GM23338 (cell line): ENCODE measurements at regions not wholly inside any gene's neighbourhood (a gene's known extent, or its start where the extent isn't known, plus 50 kb on each side); places are given as distances from the start of the nearest gene placed in this dataset.
"Not testable (repeated sequence)": the region's sequence is repeated elsewhere in the genome, so short reads cannot be mapped to it uniquely, and the experiment has no call there.

Experiments
- ATAC-seq: fragments of 200-7000 bp; cut with Tn5 transposase; 3 replicates; pipeline ENCODE4 v1.9.1; 2020
- DNase-seq: peaks from one replicate; pipeline ENCODE4 v3.0.0-alpha.2; 2015; ENCODE audit warnings: low spot score
- H2AFZ ChIP-seq: fragments of 200-600 bp; sonication (generic); 2 replicates; pipeline ENCODE4 v1.8.0; 2016; ENCODE audit warnings: antibody characterized with exemption, mild to moderate bottlenecking, moderate library complexity
- H3F3A ChIP-seq: fragments of 200-600 bp; sonication (generic); replicated peaks from 2 replicates; pipeline ENCODE4 v1.8.0; 2017; ENCODE audit warnings: antibody characterized with exemption, mixed run types, low read depth
- H3K27ac ChIP-seq: fragments of 200-600 bp; sonication (generic); 2 replicates; pipeline ENCODE4 v1.6.1; 2016; ENCODE audit warnings: low read depth
- H3K27me3 ChIP-seq: fragments of 200-600 bp; sonication (generic); 2 replicates; pipeline ENCODE4 v1.8.0; 2016; ENCODE audit warnings: mild to moderate bottlenecking, mixed run types, moderate library complexity; ENCODE audit not compliant: insufficient read depth
- H3K36me3 ChIP-seq: fragments of 200-600 bp; sonication (generic); 2 replicates; pipeline ENCODE4 v1.8.0; 2016; ENCODE audit warnings: mild to moderate bottlenecking; ENCODE audit not compliant: insufficient read depth
- H3K4me1 ChIP-seq: fragments of 200-600 bp; sonication (generic); 2 replicates; pipeline ENCODE4 v1.8.0; 2016; ENCODE audit warnings: mild to moderate bottlenecking, moderate library complexity; ENCODE audit not compliant: insufficient read depth
- H3K4me2 ChIP-seq: fragments of 200-600 bp; sonication (generic); 2 replicates; pipeline ENCODE4 v1.7.1; 2017; ENCODE audit warnings: mixed run types
- H3K4me3 ChIP-seq: fragments of 200-600 bp; sonication (generic); 2 replicates; pipeline ENCODE4 v1.6.1; 2016; ENCODE audit warnings: mixed run types
- H3K79me2 ChIP-seq: fragments of 200-600 bp; sonication (generic); replicated peaks from 2 replicates; pipeline ENCODE4 v1.8.0; 2017; ENCODE audit warnings: mild to moderate bottlenecking; ENCODE audit not compliant: insufficient read depth
- H3K9me2 ChIP-seq: fragments of 200-600 bp; sonication (generic); 2 replicates; pipeline ENCODE4 v1.8.0; 2017; ENCODE audit not compliant: insufficient read depth
- H4K20me1 ChIP-seq: fragments of 200-600 bp; sonication (generic); replicated peaks from 2 replicates; pipeline ENCODE4 v1.8.0; 2017; ENCODE audit warnings: mild to moderate bottlenecking; ENCODE audit not compliant: insufficient read depth
- H3K27ac Mint-ChIP-seq: 2 replicates; pipeline ENCODE4 v1.8.0; 2020; ENCODE audit warnings: inconsistent platforms, mild to moderate bottlenecking, moderate library complexity, mixed read lengths
- H3K27me3 Mint-ChIP-seq: 3 replicates; pipeline ENCODE4 v1.8.0; 2022; ENCODE audit warnings: low read depth, mild to moderate bottlenecking, moderate library complexity, mixed read lengths, inconsistent platforms; ENCODE audit not compliant: insufficient read depth, poor library complexity
- H3K36me3 Mint-ChIP-seq: 3 replicates; pipeline ENCODE4 v1.8.0; 2021; ENCODE audit warnings: low read depth, mild to moderate bottlenecking, inconsistent platforms, moderate library complexity, mixed read lengths
- H3K4me1 Mint-ChIP-seq: 3 replicates; pipeline ENCODE4 v1.8.0; 2020; ENCODE audit warnings: mild to moderate bottlenecking, inconsistent platforms, mixed read lengths
- H3K4me3 Mint-ChIP-seq: 3 replicates; pipeline ENCODE4 v1.8.0; 2021; ENCODE audit warnings: moderate library complexity, mild to moderate bottlenecking, inconsistent platforms, mixed read lengths
- H3K9me3 Mint-ChIP-seq: 3 replicates; pipeline ENCODE4 v1.8.0; 2020; ENCODE audit warnings: moderate library complexity, mild to moderate bottlenecking, inconsistent platforms, mixed read lengths

DNA sequence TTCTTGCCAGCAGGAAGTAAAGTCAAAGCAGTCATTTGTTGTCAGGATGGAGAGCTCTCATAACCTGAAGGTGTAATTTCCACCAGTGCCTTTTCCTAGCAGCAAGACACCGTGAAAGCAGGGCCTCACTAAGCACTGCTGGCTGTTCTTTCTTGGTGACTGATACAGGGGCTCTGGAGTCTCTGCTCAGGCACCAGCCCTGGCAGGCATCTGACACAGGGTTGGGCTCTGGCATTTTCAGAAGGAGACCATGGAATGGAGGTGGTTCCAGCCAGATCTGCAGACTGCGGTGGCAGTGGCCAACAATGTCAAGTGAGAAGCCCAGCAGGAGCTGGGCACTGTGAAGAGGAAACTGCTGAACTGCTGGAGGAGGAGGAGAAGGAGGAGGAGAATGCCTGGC lies 72.2 kb downstream of the CDRT15L2 start:
- H3K27ac Mint-ChIP-seq = peak overlapping the region; percentile 75
- not testable (repeated sequence) for H3F3A ChIP-seq, H3K4me3 ChIP-seq, H3K27ac ChIP-seq, H3K9me3 Mint-ChIP-seq, ATAC-seq, H3K36me3 Mint-ChIP-seq, H3K27me3 ChIP-seq, H3K4me2 ChIP-seq, H3K27me3 Mint-ChIP-seq, H3K9me2 ChIP-seq, H3K4me3 Mint-ChIP-seq, H4K20me1 ChIP-seq, H2AFZ ChIP-seq, H3K79me2 ChIP-seq, H3K36me3 ChIP-seq, H3K4me1 ChIP-seq, DNase-seq
- peaks cover 12% of the 10 kb centered on the region for H3K4me1 Mint-ChIP-seq

GRCh38 chr17:20653391-20653790 lies 73.9 kb downstream of the CDRT15L2 start:
- H3K36me3 Mint-ChIP-seq, H2AFZ ChIP-seq, H3F3A ChIP-seq, DNase-seq, H3K4me3 ChIP-seq, H4K20me1 ChIP-seq, H3K4me3 Mint-ChIP-seq, H3K36me3 ChIP-seq, H3K79me2 ChIP-seq, H3K4me2 ChIP-seq, H3K4me1 Mint-ChIP-seq, H3K9me2 ChIP-seq, H3K27ac ChIP-seq, H3K27ac Mint-ChIP-seq, ATAC-seq, H3K9me3 Mint-ChIP-seq, H3K27me3 ChIP-seq, H3K4me1 ChIP-seq, H3K27me3 Mint-ChIP-seq: not testable (repeated sequence)

DNA sequence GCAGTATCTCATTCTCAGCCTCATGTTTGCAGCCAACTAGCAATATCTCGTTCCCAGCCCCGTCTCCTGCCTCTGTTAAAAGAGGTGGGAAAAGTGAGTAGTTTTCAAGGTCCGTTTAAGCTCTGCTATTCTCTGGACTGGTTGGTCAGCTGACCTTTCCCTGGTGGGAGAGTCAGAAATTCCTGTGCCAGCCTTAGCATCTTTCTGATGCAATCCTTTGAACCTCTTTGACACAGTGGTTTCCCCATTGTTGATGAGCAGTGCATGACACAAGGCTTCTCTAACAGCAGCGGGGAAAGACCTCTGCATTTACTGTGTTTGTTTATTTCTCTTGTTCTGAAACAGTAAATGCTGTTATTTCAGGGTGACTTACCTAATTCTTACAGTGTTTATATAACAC lies 74.6 kb downstream of the CDRT15L2 start:
- H3K4me3 ChIP-seq, H3K27me3 Mint-ChIP-seq, H3K79me2 ChIP-seq, H3K9me3 Mint-ChIP-seq, H4K20me1 ChIP-seq, H3K27me3 ChIP-seq, H3K36me3 Mint-ChIP-seq, DNase-seq, H3K4me1 Mint-ChIP-seq, H3K4me1 ChIP-seq, H3K4me2 ChIP-seq, H3K9me2 ChIP-seq, H3K4me3 Mint-ChIP-seq, H3F3A ChIP-seq, H3K27ac ChIP-seq, H3K36me3 ChIP-seq, H2AFZ ChIP-seq: not testable (repeated sequence)
- peak; percentile 61 for ATAC-seq
- peak overlapping the region; percentile 77; the same call in 1 of the 2 replicates for H3K27ac Mint-ChIP-seq

- not testable (repeated sequence) for H3K36me3 ChIP-seq, H3F3A ChIP-seq, H3K27me3 ChIP-seq, H3K27me3 Mint-ChIP-seq, H3K9me2 ChIP-seq, H3K4me3 Mint-ChIP-seq, H3K4me3 ChIP-seq, H3K9me3 Mint-ChIP-seq, H3K36me3 Mint-ChIP-seq, H3K4me1 Mint-ChIP-seq, H3K79me2 ChIP-seq, H4K20me1 ChIP-seq, H3K27ac ChIP-seq, H3K4me2 ChIP-seq, H3K27ac Mint-ChIP-seq, DNase-seq, H2AFZ ChIP-seq, H3K4me1 ChIP-seq
- ATAC-seq = peak; percentile 32; the same call in 2 of the 3 replicates
Measured at GRCh38 chr17:20654575-20654974, 75.1 kb downstream of the CDRT15L2 start.

DNA sequence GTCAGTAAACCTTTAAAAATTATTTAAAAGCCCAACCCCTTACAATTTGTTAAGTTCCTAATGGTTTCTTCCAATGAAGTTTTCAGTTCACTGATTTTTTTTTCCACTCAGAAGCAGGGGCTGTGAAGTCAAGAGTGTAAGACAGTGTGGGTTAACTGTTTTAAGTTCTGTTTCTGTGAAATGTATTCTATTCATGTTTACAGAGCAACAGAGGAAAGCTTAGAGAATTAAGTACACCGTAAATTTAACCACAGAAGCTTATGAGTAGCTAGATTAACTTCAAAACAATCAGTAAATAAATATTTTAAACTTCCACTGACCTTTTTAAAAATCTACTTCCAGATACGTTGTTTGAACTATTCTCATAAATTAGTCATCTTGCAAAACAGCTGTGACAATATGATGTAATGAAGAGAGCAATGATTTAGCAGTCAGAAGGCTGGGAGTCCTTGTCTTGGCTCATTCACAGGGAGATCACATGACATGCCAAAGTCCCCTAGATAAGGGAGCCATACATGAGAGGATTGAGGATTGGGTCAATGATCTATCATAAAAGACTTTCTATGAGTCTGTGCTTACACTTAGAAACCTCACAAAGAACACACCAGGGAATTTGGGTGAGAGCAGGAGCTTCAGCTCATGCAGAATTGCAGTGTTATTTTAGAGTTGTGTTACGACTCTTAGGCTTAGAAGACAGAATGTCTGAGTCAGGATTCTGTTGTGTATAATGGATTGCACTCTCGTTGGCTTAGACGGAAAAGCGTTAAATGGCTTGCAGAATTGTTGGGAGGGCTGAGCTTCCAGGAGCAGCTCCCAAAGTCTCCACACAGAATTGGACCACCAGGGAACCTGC lies 85.8 kb downstream of the CDRT15L2 start:
- not testable (repeated sequence) for H3K4me3 ChIP-seq, H3K27ac ChIP-seq, H4K20me1 ChIP-seq, H3K79me2 ChIP-seq, H3K27ac Mint-ChIP-seq, H3K4me1 ChIP-seq, H3K9me2 ChIP-seq, H3F3A ChIP-seq, H3K4me1 Mint-ChIP-seq, H3K36me3 Mint-ChIP-seq, H2AFZ ChIP-seq, H3K27me3 ChIP-seq, DNase-seq, H3K9me3 Mint-ChIP-seq, H3K27me3 Mint-ChIP-seq, H3K4me2 ChIP-seq, H3K4me3 Mint-ChIP-seq, ATAC-seq, H3K36me3 ChIP-seq
